ENCODE measurements at regions not wholly inside any gene's neighbourhood (a gene's known extent, or its start where the extent isn't known, plus 50 kb on each side); places are given as distances from the start of the nearest gene placed in this dataset.
A peak's percentile ranks its signal among the peaks of the same experiment; 100 is the strongest.
"Not testable (repeated sequence)": the region's sequence is repeated elsewhere in the genome, so short reads cannot be mapped to it uniquely, and the experiment has no call there.

DNA sequence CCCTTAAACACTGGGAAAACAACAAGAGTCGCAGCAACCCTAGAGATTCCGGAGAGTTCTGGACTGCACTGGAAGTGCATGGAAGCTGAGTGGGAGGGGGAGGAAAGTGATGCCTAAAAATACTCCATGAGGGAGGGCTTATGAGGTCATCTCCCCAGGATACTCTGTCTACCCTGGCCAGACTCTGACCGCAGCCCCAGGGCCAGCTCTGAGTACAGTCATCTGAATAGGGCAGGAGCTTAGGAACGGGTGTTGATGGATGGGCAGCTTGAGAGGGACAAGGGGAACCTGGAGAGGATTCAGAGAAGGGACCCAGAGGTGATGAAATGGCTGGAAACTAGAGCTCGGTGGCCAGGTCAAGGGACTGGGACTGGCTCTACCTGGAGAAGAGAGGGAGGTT, 79.3 kb upstream of the IGFBP5 start:
- no peak for DNase-seq

- no peak for DNase-seq
Measured at GRCh38 chr2:216774180-216774579, 78.8 kb upstream of the IGFBP5 start.

GRCh38 chr2:216773072-216773471, 77.7 kb upstream of the IGFBP5 start:
- DNase-seq = peak; percentile 75

GRCh38 chr2:216770717-216771116, 75.4 kb upstream of the IGFBP5 start:
- DNase-seq = no peak

DNA sequence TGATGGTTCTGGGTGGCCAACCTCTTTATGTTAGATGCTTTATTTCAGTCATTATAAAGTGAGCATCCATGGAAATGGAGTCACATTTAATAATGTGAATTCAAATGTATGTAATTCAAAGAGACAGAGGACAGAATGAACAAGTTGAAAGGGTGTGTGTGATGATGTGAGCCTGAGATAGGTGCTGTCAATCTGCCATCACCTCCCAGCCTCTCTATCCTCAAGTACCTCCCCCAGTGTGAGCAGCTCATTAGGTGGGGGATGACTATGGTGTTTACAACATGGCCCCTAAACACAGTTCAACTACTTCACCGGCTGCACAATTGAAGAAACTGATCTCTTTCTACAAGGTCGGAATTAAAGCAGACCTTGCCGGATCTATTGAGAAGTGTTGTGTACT, 74.7 kb upstream of the IGFBP5 start:
- peak; percentile 67 for DNase-seq

DNA sequence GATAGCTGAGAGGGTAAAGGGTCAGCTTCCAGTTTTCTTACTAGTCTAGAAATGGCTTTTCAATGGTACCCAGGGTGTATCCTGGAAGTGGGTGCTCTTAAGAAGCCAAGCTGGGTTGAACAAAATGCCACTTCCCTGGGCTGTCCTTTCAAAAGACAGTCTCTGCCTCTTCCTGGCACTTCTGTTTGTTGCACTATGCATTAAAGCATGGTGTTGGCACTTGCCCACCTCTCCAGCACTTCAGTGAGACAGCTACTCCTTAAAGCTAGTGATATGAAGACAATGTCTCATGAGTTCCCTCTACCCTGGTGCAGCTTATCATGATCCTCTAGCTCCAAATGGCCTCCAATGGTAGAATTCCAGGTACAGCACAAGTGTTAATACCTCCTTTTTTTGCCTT, 74.3 kb upstream of the IGFBP5 start:
- DNase-seq = peak; percentile 38

DNA sequence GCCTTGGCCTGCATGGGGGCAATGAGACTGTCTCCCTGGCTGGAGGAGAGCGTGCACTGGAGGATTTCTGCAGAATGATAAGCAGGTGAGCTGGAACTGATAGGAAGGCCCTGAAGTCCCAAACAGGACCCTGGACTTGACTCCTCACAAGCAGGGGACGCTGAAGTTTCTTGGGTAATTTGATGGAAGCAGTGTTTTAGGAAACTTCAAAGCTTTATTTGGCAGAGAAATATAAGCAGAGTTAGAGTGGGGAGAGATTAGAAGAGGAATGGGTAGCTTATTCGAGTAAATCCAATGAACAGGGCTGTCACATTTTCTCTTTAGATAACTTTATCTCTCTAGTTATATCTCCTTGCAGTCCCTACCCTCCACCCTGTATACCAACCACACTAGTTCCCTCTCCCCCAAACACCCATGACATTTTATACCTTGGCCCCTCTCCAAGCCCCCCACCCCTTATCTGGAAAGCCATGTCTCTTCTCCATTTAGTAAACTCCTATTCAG, 73.6 kb upstream of the IGFBP5 start:
- no peak for DNase-seq

GRCh38 chr2:216765761-216766262, 70.5 kb upstream of the IGFBP5 start:
- DNase-seq = peak; percentile 92

GRCh38 chr2:216763396-216763795, 68.0 kb upstream of the IGFBP5 start:
- no peak for DNase-seq

- no peak for DNase-seq
Measured at GRCh38 chr2:216761809-216762208, 66.5 kb upstream of the IGFBP5 start.

DNA sequence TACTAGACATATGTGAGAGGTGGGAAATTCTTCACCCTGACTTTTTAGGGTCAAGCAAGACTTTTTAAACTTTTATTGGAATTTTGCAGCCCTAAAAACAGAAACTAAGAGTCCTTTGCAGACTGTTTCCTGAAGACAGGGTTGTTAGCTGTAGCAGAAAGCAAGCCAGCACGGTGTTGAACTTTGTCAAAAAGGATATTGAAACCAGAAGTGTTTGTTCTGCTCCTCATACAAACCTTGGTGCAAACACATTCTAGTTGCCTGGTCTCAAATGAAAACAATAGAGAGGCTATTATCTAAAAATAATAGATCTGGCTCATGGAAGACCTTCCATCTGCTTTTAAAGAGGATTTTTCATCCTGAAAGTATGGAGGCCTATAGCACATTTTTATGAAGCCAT, 65.8 kb upstream of the IGFBP5 start:
- DNase-seq = peak; percentile 81

GRCh38 chr2:216758256-216759155, 63.2 kb upstream of the IGFBP5 start:
- DNase-seq = peak; percentile 56

- DNase-seq = no peak
Measured at GRCh38 chr2:216757532-216757931, 62.2 kb upstream of the IGFBP5 start.

DNA sequence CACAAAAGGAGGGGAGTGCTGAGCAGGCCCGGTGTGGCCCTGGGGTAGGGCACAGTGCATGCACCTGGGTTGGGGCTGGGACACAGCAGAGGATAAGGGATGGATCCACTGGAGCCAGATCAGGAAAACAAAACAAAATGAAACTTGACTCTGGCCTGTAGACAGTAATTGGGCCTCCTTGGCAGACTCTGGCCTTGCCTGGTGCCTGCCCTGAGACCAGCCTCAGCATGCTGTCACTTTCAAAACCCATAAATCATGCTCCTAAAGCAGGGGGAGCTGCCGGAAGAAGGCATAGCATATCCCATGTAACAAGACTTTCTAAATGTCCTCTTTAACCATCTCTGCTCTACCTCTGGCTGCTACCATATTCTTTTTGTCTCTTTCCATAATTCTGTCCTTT, 61.1 kb upstream of the IGFBP5 start:
- no peak for DNase-seq

DNA sequence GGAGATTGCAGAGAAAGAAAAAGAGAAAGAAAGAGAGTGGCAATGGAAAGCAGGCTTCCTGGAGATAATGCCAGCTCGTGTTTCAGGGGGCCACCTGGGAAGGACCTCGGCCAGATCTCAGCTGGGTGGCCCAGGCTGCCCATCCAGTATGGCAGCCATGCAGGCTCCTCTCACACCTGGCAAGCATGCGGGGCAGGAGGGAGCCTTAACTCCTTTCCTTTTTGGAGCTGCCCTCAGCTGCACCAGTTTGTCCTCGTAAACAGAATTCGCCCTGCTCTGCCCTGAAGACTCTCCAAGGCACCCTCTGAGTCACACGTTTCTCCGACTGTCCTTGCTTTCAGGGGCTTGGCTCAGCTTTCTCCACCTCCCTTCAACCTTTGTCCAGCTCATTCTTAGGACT, 59.5 kb upstream of the IGFBP5 start:
- DNase-seq = no peak

DNA sequence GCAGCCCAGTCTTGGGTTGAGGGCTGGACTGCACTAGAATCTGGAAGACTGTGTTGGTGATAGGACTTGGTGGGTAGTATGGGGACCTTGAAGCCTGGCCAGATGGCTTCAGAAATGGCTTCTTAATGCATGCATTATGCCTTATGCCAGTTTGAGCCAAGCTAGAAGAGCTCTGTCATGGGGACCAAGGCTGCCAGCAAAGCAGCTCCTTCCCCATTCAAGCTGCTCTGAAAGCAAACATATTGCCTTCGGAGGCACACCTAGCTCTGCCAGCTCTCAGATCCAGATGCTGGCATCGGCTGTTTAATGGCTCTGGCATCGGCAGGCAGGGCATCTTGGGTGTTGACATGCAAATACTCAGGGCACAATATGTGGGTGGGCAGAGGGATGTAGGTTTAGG, 59.0 kb upstream of the IGFBP5 start:
- DNase-seq = peak; percentile 41

DNA sequence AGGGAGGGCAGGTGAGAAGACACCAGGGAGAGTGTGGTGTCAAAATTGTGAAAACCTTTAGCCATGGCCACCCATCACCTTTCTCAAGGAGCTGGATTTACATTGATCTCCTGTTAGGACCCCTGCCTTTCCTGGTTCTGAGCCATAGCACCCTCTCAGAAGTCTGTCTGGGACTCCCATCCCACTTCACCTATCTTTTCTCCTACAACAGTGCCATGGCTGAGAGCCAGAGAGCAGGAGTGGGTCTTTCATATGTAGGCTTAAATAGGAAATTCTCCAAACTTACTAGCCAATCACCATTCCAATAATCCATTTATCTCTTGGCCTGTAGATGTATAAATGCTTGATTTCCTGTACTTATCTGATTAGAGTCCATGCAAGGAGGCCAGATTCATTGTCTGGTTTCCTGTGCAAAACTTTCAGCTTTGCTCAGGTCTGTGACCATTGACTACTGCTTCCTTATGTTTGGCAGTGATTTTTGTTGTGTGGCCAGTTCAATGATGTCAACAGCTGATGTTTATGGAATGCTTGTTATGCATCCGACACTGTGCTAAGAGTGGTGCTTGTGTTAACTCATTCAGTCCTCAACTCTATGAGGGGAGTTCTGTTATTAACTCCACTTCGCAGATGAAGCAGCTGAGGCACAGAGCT, 57.6 kb upstream of the IGFBP5 start:
- no peak for DNase-seq

DNA sequence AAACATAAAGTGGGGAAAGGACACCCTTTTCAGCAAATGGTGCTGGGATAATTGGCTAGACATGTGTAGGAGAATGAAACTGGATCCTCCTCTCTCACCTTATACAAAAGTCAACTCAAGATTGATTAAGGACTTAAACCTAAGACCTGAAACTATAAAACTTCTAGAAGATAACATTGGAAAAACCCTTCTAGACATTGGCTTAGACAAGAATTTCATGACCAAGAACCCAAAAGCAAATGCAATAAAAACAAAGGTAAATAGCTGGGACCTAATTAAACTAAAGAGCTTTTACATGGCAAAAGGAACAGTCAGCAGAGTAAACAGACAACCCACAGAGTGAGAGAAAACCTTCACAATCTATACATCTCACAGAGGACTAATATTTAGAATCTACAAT, 55.4 kb upstream of the IGFBP5 start:
- not testable (repeated sequence) for DNase-seq

DNA sequence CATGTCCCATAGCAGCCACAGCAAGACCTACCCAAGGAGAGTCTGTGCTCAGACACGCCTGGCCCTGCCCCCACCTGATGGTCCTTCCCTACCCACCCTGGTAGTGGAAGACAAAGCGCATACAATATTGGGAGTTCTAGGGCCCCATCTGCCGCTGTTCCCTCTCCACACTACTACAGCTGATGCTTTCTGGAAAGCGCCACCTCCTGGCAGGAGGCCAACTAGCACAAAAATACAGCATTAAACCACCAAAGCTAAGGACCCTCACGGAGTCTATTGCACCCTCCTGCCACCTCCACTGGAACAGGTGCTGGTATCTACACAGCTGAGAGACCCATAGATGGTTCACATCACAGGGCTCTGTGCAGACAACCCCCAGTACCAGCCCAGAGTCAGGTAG, 50.9 kb upstream of the IGFBP5 start:
- not testable (repeated sequence) for DNase-seq

GRCh38 chr2:216745453-216745852, 50.1 kb upstream of the IGFBP5 start:
- no peak for DNase-seq

Data from NCI-H345 (cell line).